Stimulated activated memory B cell treated with anti-CD40 and anti-IgM and Interleukin-4, amounts not matched to agents 10 μg/mL and 1 μg/mL and 100 μg/mL, for 72 hours (primary cell): ENCODE measurements at regions not wholly inside any gene's neighbourhood (a gene's known extent, or its start where the extent isn't known, plus 50 kb on each side); places are given as distances from the start of the nearest gene placed in this dataset.
"Not testable (repeated sequence)": the region's sequence is repeated elsewhere in the genome, so short reads cannot be mapped to it uniquely, and the experiment has no call there.

Experiments used
- ATAC-seq: fragments of 150-1000 bp; cut with Tn5 transposase; 2 replicates; pipeline ENCODE4 v1.10.0; 2021
- H3K27ac Mint-ChIP-seq: one replicate; pipeline ENCODE4 v1.8.0; 2022; ENCODE audit warnings: mild to moderate bottlenecking, mixed read lengths
- H3K27me3 Mint-ChIP-seq: one replicate; pipeline ENCODE4 v1.8.0; 2022; ENCODE audit warnings: mixed read lengths
- H3K36me3 Mint-ChIP-seq: one replicate; pipeline ENCODE4 v1.8.0; 2022; ENCODE audit warnings: mixed read lengths
- H3K4me1 Mint-ChIP-seq: one replicate; pipeline ENCODE4 v1.8.0; 2022; ENCODE audit warnings: mixed read lengths
- H3K4me3 Mint-ChIP-seq: one replicate; pipeline ENCODE4 v1.8.0; 2022; ENCODE audit warnings: mild to moderate bottlenecking, moderate library complexity, mixed read lengths
- H3K9me3 Mint-ChIP-seq: one replicate; pipeline ENCODE4 v1.8.0; 2022; ENCODE audit warnings: mixed read lengths

DNA sequence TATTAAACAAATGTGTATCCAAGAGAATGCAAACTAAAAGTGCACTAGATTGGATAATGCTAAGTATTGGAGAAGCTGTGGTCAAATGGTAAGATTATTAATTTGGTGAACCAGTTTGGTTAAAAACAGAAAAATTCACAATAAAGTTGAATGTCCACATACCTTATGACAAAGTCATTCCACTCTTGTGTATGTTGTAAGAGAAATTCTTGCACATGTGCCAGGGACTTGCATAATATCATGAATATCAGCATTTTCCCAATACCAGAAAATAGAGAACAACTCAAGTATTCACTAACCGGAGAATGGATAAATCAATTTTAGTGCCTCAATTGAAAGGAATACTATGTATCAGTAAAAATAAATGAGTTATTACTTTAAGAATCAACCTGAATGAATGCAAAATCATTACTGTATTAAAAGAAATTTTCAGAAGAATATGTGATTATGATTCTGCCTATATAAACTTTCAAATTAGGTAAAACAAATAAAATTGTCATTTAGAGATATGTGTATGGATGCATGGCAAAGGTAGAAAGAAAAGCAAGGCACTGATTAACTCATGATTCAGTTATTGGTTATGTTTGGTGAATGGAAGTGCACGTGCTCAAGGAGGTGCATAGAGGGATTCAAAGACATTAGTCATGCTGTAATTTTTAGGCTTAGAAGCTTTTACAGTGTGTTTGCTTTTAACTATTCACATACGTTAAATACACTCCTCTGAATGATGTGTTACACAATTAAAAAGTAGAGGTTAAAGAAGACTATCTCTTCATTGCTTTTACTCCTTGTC is 217.4 kb upstream of the KCNK2 start:
- Mint-ChIP-seq H3K36me3 (no peaks in the 10 kb centered on the region), H3K27ac (no peak overlapping the region), H3K9me3 (peaks cover 3% of the 10 kb centered on the region), H3K4me1 (no peaks in the 10 kb centered on the region), H3K27me3 (no peaks in the 10 kb centered on the region), H3K4me3 (no peak overlapping the region)
- ATAC-seq: no peak

DNA sequence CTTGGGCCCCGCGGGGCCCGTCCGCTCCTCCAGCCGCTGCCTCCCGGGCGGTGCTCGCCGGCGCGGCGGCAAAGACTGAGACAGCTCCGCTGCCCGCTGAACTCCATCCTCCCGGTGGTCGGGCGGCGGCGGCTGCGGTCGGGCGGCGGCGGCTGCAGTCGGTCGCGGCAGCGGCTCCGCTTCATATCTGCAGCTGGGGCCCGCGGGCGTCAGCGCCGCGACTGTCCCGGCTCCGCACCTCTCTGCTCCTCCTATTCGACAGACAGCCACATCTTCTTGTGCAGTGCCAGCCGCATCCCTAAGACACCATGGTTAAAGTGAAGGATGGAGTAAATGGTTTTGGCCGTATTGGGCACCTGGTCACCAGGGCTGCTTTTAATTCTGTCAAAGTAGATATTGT is 212.1 kb upstream of the KCNK2 start:
- not testable (repeated sequence) for H3K9me3 Mint-ChIP-seq, H3K4me3 Mint-ChIP-seq, H3K36me3 Mint-ChIP-seq, H3K27me3 Mint-ChIP-seq, H3K27ac Mint-ChIP-seq, ATAC-seq, H3K4me1 Mint-ChIP-seq

DNA sequence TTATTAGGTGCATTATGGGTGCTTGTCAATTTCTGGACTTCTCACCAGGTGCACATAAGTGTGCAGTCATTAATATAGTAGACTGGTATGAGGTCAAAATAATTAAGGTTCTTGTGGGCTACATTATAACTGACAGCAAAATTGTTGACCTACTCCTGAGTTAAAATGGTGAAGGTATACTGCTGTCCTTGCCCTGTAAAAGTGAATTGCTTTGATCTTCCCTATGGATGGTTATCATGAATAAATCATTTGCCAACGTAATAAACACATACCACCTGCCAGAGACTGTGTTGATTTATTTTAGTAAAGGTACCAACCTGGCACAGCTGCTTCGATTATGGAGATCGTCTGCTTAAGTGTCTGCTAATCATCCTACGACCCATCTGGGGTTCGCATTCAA is 201.6 kb upstream of the KCNK2 start:
- Mint-ChIP-seq H3K9me3 (no peaks in the 10 kb centered on the region), H3K36me3 (no peaks in the 10 kb centered on the region), H3K4me1 (no peaks in the 10 kb centered on the region), H3K4me3 (no peak overlapping the region), H3K27me3 (no peaks in the 10 kb centered on the region), H3K27ac (no peak overlapping the region)
- ATAC-seq: no peak

DNA sequence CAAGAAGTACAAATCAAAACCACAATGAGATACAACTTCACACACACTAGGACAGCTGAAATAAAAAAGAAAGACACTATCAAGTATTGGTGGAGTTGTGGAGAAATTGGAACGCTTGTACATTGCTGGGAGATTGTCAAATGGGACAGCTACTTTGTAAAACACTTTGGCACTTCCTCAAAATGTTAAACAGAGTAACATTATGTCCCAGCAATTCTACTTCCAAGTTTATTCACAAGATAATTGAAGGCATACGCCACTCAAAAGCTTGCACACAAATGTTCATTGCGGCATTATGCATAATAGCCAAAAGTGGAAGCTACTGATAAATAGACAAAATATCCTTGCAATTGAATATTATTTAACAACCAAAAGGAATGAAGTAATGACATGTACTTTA is 199.9 kb upstream of the KCNK2 start:
- Mint-ChIP-seq H3K27me3 (no peaks in the 10 kb centered on the region), H3K4me3 (no peak overlapping the region), H3K9me3 (peaks cover 5% of the 10 kb centered on the region), H3K4me1 (no peaks in the 10 kb centered on the region), H3K36me3 (no peaks in the 10 kb centered on the region), H3K27ac (no peak overlapping the region)
- ATAC-seq: no peak

DNA sequence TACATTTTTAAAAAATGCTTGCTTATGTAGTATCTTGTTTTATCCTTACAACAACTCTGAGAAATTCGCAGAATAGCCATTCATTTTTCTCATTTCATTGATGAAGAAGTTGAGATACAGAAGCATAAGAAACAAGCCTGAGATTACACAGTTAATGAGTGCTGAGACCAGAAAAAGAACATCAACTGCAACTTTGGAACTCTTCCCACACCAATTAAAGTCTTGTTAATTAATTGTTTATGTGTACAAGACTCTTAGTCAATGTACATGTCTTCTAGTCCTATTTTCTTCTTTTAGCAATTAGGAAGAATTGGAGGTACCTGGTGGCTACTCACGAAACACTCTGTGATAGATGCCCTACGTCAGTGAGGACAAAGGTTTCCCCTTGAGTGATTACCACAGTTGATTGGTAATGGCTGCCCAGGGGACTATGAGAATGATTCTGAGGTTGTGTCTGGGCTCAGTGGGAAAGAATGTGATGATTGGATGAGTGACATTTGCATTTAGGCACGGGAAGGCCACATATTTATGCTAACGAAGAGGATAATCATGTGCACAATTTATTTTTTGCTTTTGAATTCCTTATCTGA is 187.4 kb upstream of the KCNK2 start:
- no peak overlapping the region for H3K4me3 Mint-ChIP-seq
- peaks cover 11% of the 10 kb centered on the region for H3K9me3 Mint-ChIP-seq
- no peak for ATAC-seq
- no peak overlapping the region for H3K27ac Mint-ChIP-seq
- no peaks in the 10 kb centered on the region for H3K36me3 Mint-ChIP-seq
- no peaks in the 10 kb centered on the region for H3K4me1 Mint-ChIP-seq
- no peaks in the 10 kb centered on the region for H3K27me3 Mint-ChIP-seq

DNA sequence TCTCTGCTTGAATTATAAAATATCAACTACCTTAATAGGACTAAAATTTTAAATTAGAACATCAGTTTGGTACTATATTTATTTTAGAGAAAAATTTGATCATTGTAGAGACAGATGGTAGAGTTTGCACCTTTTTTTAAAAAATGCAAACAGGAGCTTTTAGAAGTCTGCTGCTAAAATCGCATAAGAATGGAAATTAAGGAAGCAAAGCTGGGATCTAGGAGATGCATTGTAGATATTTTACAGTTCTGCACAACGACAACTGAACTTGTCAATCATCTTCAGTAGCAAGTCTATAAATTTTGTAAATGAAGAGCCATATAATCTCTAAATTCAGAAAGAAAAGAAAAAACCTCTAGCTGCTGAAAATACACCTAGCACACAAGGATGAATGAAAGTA is 185.6 kb upstream of the KCNK2 start:
- no peak overlapping the region for H3K4me3 Mint-ChIP-seq
- H3K27me3 Mint-ChIP-seq: no peaks in the 10 kb centered on the region
- H3K9me3 Mint-ChIP-seq: peaks cover 8% of the 10 kb centered on the region
- no peaks in the 10 kb centered on the region for H3K4me1 Mint-ChIP-seq
- H3K27ac Mint-ChIP-seq: no peak overlapping the region
- H3K36me3 Mint-ChIP-seq: no peaks in the 10 kb centered on the region
- ATAC-seq: no peak

DNA sequence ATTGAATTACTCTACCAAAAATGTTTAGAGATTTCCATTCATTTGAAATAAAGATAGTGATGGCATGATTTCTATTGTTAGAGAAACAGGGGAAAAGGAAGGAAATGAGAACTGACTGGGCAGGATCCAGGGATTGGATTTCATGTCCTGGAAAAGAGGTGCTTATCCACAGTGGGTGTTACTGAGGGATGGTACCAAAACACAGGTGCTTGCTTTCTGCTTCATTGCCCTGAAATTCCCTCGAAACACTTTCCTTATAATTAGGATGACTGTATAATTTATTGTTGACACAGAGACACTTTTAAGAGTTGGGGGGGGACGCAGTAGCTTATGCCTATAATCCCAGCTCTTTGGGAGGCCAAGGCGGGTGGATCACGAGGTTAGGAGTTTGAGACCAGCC is 185.0 kb upstream of the KCNK2 start:
- H3K36me3 Mint-ChIP-seq: no peaks in the 10 kb centered on the region
- H3K27me3 Mint-ChIP-seq: no peaks in the 10 kb centered on the region
- no peak overlapping the region for H3K4me3 Mint-ChIP-seq
- no peak for ATAC-seq
- no peak overlapping the region for H3K27ac Mint-ChIP-seq
- peaks cover 8% of the 10 kb centered on the region for H3K9me3 Mint-ChIP-seq
- no peaks in the 10 kb centered on the region for H3K4me1 Mint-ChIP-seq

DNA sequence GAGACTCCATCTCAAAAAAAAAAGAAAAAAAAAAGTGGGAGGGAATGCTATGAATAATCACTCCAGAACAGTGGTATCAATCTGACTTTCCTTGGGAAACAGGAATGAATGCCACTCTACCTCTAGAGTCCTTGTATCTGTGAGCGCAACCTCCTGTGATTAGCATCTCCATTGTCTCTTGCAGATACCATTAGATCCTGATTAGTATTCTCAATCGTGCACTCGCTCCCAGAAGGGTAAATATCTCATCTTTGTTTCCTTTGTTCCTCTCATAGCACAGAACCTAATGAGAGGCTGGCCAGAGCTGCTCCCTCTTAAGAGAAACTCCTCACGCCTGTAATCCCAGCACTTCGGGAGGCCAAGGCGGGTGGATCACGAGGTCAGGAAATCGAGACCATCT is 184.4 kb upstream of the KCNK2 start:
- Mint-ChIP-seq H3K27me3 (no peaks in the 10 kb centered on the region), H3K36me3 (no peaks in the 10 kb centered on the region)

DNA sequence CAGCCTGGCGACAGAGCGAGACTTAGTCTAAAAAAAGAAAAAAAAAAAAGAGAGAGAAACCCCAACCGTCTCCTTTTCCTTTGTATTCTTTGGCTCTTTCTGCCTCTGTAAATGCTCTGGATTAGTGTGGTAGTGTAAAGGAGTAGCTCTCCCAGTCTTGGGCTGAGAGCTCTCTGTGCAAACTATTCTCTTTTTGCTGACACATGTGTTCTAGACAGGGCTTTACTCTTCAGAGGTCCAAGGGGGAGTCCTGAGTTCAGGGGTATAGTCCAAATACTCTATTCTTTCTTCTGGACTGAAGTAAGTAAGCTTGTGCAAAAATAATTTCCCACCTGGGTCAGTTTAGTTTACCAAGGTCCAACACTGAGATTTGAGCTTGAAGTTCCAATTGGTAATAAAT is 183.8 kb upstream of the KCNK2 start:
- Mint-ChIP-seq H3K4me1 (no peaks in the 10 kb centered on the region), H3K9me3 (peaks cover 5% of the 10 kb centered on the region), H3K27ac (no peak overlapping the region), H3K4me3 (no peak overlapping the region), H3K36me3 (no peaks in the 10 kb centered on the region), H3K27me3 (no peaks in the 10 kb centered on the region)
- no peak for ATAC-seq

More for the DNA sequence above, 184.4 kb upstream of the KCNK2 start:
- ATAC-seq: no peak
- Mint-ChIP-seq H3K27ac (no peak overlapping the region), H3K4me1 (no peaks in the 10 kb centered on the region), H3K4me3 (no peak overlapping the region), H3K9me3 (peaks cover 7% of the 10 kb centered on the region)

DNA sequence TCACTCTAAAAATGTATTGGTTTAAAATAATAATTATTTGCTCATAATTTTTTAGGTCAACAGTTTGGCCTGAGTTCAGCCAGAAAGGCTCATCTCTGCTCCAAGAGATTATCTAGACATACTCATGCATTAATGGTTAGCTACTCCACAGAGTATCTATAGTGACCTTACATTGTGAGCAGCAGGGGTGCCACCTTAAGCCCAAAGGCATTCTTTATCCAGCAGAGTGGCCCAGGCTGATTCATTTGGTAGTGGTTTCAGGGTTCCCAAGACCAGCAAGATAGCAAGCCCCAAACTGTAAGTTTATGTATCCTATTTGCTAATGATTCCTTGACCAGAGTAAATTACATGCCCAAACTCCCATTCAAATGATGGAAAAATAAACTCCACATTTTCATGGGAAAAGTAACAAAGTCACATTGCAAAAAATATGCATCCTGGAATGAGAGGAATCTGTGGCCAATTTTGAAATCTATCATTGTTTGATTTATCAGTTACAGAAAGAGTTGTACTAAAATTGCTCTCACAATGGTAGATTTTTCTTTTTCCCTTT is 182.6 kb upstream of the KCNK2 start:
- no peaks in the 10 kb centered on the region for H3K27me3 Mint-ChIP-seq
- ATAC-seq: no peak
- H3K36me3 Mint-ChIP-seq: no peaks in the 10 kb centered on the region
- H3K4me1 Mint-ChIP-seq: no peaks in the 10 kb centered on the region
- no peak overlapping the region for H3K27ac Mint-ChIP-seq
- H3K4me3 Mint-ChIP-seq: no peak overlapping the region
- peaks cover 5% of the 10 kb centered on the region for H3K9me3 Mint-ChIP-seq

DNA sequence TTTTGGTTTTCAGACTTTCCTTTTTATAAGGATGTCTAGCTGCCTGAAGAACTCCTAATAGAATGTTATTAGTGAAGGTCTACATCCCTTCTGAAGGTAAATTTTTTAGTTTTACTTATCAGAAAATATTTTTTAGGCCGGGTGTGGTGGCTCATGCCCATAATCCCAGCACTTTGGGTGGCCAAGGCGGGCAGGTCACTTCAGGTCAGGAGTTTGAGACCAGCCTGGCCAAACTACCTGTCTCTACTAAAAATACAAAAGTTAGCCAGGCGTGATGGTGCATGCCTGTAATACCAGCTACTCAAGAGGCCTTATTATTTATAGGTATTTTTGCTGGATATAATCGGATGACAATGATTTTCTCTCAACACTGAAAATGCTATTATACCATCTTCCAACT is 181.9 kb upstream of the KCNK2 start:
- Mint-ChIP-seq H3K4me1 (no peaks in the 10 kb centered on the region), H3K27me3 (no peaks in the 10 kb centered on the region), H3K27ac (no peak overlapping the region), H3K9me3 (peaks cover 5% of the 10 kb centered on the region), H3K36me3 (no peaks in the 10 kb centered on the region), H3K4me3 (no peak overlapping the region)
- no peak for ATAC-seq

DNA sequence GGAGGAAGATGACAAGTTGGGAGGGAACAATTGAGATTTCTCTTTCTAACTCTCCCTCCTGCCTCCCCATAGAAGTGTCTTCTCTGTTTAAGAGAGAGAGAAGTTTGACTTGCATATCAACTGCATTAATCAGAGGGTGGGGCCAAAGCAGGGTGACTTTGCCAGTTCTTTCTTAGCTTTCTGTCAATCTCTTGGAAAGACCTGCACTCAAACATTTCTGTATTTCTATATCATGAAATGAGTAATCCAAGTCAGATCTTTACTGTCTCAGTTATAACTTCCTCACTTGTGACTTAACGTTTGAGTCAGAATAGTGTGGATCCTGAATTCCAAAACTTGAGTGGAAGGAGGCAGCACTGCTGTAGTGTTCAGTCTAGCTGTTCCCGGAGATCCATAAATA is 180.8 kb upstream of the KCNK2 start:
- Mint-ChIP-seq H3K4me1 (no peaks in the 10 kb centered on the region), H3K27ac (no peak overlapping the region), H3K4me3 (no peak overlapping the region), H3K36me3 (no peaks in the 10 kb centered on the region), H3K9me3 (peaks cover 5% of the 10 kb centered on the region), H3K27me3 (no peaks in the 10 kb centered on the region)
- ATAC-seq: no peak

DNA sequence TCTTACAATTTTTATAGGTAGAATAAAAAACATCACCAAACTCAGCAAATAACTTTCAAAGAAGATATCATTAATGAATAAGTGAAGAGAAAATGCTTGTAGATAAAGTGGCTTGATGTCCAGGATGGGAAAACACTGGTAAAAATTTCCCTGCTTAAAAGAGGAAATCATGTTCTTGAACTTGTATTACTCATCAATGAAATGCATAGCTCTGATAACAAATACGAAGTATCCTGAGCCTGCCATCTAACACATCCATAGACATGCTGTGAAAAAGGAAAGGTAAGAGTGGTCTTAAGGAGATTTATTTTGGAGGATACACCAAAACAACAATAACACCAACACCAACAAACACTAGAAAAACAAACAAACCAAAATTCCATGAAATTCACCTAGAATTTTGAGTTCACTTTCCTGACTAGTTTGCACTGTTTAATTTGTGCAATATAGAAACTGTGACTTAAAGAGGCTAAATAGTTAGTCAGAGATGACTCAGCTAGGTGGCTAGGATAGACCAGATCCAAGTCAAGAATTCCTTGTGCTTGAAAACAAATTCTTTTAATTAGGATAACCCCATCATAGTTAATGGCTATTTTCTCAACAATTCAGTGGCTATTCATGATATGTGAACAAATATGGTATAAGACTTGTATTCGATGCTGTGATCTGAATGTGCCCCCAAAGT is 179.8 kb upstream of the KCNK2 start:
- H3K27me3 Mint-ChIP-seq: no peaks in the 10 kb centered on the region
- no peaks in the 10 kb centered on the region for H3K36me3 Mint-ChIP-seq
- no peaks in the 10 kb centered on the region for H3K4me1 Mint-ChIP-seq
- no peak overlapping the region for H3K27ac Mint-ChIP-seq
- H3K9me3 Mint-ChIP-seq: peaks cover 5% of the 10 kb centered on the region
- ATAC-seq: no peak
- H3K4me3 Mint-ChIP-seq: no peak overlapping the region

DNA sequence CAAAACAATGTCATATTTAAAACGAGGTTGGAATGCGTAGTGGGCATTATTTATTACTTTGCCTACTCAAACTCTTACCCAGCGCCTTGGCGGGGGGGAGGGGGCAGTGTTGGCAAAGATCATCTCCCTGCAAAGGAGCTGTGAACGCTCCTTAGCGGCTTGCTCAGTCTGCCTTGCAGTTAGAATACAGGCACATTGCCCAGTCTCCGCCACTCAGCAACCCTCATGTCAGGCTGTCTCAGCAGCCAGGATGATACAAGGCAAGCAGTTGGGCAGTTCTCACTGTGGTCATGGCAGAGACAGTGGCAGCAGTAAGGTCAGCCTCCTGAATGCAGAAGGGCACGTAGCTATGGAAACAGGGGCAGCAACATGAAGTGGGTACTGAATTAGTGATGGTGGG is 170.4 kb upstream of the KCNK2 start:
- Mint-ChIP-seq H3K36me3 (no peaks in the 10 kb centered on the region), H3K27ac (no peak overlapping the region), H3K9me3 (no peaks in the 10 kb centered on the region), H3K4me1 (no peaks in the 10 kb centered on the region), H3K27me3 (no peaks in the 10 kb centered on the region), H3K4me3 (no peak overlapping the region)
- ATAC-seq: no peak

DNA sequence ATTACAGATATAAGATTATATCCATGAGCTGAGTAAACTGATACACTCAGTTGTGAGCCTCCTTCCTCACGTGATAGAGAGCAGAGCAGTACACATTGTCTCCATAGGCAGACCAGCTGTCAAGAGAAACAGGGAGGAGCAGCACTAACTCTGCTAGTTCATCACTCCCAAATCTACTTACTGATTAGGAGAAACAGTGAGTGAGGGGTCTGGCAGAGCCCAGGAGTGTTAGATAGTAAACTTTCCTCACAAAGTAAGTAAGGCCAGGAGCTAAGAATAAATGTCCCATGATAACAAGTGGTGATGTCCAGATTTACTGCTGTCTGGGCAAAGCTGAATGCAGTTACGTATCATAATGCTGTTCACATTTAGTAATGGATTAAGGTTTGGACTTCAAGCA is 168.6 kb upstream of the KCNK2 start:
- Mint-ChIP-seq H3K27ac (no peak overlapping the region), H3K27me3 (no peaks in the 10 kb centered on the region), H3K9me3 (no peaks in the 10 kb centered on the region), H3K36me3 (no peaks in the 10 kb centered on the region), H3K4me1 (no peaks in the 10 kb centered on the region), H3K4me3 (no peak overlapping the region)
- ATAC-seq: no peak
